SU-DHL-6 (cell line): ENCODE measurements at regions not wholly inside any gene's neighbourhood (a gene's known extent, or its start where the extent isn't known, plus 50 kb on each side); places are given as distances from the start of the nearest gene placed in this dataset.

Experiments
- EZH2phosphoT487 ChIP-seq: fragments of 200-600 bp; sonication (generic), shearing (Covaris generic); conservative IDR thresholded peaks from 2 replicates; pipeline ENCODE4 v1.6.1; 2018; ENCODE audit warnings: mild to moderate bottlenecking, antibody characterized with exemption, low read length, moderate library complexity, mixed read lengths
- TF ChIP-seq, protein P1 (sequence below): fragments of 200-600 bp; sonication (generic); IDR thresholded peaks from one replicate; pipeline ENCODE4 v1.5.1; 2017; ENCODE audit warnings: antibody characterized with exemption, mild to moderate bottlenecking, low read length, moderate library complexity; ENCODE audit not compliant: insufficient read depth, poor library complexity, severe bottlenecking

DNA sequence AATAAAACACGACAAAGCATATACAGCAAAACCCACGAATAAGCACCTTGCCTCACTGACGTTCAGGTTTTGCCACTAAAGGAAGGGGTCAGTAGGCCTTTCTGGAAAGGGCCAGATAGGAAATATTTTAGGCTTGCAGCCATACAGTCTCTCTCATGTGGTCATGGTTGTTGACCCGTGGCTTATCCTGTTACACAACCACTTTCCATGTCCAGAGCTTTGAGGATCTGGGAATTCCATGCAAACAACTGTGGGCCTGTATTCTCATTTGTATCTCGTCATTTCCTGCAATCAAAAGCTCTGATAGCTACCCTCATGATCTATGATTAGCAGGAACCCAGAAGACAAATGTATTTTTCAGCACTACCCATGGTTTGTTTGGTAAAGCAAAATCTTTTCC lies 108.3 kb downstream of the DRD1 start:
- TF ChIP-seq, protein P1, sequence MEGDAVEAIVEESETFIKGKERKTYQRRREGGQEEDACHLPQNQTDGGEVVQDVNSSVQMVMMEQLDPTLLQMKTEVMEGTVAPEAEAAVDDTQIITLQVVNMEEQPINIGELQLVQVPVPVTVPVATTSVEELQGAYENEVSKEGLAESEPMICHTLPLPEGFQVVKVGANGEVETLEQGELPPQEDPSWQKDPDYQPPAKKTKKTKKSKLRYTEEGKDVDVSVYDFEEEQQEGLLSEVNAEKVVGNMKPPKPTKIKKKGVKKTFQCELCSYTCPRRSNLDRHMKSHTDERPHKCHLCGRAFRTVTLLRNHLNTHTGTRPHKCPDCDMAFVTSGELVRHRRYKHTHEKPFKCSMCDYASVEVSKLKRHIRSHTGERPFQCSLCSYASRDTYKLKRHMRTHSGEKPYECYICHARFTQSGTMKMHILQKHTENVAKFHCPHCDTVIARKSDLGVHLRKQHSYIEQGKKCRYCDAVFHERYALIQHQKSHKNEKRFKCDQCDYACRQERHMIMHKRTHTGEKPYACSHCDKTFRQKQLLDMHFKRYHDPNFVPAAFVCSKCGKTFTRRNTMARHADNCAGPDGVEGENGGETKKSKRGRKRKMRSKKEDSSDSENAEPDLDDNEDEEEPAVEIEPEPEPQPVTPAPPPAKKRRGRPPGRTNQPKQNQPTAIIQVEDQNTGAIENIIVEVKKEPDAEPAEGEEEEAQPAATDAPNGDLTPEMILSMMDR, result no peak
- no peak for TF ChIP-seq EZH2phosphoT487
